ENCODE measurements at regions not wholly inside any gene's neighbourhood (a gene's known extent, or its start where the extent isn't known, plus 50 kb on each side); places are given as distances from the start of the nearest gene placed in this dataset.

DNA sequence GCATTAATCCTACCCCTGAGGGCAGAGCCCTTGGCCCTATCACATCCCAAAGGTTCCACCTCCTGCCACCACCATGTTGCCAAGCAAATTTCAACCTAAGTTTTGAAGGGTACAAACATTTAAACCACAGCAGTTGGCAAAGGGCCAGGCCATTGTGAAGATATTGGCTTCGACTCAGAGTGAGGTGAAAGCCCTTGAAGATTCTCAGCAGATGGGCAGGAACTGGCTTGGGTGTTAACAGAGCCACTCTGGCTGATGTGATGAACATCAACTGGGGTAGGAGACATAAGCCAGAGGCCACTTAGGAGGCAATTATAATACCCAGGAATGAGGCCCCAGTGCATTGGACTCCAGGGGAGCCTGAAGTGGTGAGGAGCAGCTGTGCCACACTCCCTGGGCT is 207.7 kb upstream of the KAZN start:
- TF ChIP-seq, protein P1, sequence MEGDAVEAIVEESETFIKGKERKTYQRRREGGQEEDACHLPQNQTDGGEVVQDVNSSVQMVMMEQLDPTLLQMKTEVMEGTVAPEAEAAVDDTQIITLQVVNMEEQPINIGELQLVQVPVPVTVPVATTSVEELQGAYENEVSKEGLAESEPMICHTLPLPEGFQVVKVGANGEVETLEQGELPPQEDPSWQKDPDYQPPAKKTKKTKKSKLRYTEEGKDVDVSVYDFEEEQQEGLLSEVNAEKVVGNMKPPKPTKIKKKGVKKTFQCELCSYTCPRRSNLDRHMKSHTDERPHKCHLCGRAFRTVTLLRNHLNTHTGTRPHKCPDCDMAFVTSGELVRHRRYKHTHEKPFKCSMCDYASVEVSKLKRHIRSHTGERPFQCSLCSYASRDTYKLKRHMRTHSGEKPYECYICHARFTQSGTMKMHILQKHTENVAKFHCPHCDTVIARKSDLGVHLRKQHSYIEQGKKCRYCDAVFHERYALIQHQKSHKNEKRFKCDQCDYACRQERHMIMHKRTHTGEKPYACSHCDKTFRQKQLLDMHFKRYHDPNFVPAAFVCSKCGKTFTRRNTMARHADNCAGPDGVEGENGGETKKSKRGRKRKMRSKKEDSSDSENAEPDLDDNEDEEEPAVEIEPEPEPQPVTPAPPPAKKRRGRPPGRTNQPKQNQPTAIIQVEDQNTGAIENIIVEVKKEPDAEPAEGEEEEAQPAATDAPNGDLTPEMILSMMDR (IDR thresholded peaks at IDR 0.05): no peak

DNA sequence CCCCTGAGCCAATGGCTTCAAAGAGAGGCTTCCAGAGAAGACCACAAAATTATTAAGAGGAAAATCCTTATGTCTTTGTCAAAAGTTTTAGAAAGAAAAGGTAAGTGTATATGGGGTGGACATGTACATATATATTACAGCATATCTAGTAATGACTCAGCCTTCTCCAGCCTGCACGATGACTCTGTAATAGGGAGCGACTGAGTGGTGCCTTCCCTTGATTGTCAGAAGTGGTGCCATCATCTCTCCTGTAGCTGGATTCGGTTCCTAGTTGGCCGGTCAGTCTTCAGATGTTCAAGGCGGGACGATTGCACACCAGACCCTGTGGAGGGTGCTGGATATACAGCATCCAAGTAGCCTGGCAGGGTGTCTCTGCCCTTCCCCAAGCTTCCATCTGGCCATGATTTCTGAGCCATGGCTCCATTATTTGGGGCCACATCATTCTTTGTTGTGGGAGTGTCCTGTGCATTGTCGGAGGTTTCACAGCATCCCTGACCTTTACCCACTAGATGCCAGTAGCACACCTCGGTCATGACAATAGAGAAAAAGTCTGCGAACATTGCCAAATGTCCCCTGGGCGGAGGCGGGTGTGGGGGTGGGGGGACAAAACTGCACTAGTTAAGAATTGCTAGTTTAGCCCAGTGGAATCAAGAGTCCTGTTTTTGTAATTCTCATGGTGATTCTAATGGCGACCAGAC is 206.2 kb upstream of the KAZN start:
- TF ChIP-seq, protein P1 (IDR thresholded peaks at IDR 0.05): no peak; the same call in 1 of the 2 replicates

DNA sequence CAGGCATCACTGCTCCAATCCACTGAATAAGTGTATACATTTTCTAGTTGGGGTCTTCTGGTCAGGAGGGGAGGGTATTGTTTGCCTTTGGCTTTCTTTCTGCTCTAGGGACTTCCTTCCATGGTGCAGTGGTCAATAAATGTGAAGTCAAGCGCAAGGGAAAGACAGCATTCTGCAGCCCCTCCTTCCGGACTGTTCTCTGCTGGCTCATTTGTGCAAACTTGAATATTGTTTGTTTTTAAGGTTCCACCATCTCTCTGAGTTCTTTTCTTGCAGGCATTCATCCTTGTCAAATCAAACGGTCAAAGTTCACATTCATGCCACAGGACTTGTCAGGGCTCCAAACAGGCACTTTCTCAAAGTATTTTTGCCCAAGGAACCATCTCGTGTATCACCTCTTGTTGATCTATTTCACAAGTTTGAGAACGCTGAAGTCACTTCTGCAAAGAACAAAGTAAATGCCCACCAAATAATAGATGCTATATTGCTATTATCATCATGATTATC is 205.6 kb upstream of the KAZN start:
- TF ChIP-seq, protein P1 (IDR thresholded peaks at IDR 0.05): no peak

DNA sequence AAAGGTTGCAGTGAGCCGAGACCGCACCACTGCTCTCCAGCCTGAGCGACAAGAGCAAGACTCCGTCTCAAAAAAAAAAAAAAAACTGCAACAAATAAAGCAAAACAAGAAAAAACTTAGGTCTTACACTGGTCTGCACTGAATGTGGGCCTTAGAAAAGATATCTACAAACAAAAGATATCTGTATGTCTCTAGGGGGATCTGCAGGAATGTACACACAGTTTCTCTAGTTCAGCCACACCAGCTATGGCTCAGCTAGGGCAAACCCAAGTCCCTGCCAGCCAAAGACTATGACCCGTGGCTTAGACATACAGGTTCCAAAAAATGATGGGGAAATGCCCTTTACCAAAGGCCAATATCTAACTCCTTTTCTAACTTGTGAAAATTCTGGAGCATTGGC is 202.4 kb upstream of the KAZN start:
- TF ChIP-seq, protein P1 (IDR thresholded peaks at IDR 0.05): no peak

DNA sequence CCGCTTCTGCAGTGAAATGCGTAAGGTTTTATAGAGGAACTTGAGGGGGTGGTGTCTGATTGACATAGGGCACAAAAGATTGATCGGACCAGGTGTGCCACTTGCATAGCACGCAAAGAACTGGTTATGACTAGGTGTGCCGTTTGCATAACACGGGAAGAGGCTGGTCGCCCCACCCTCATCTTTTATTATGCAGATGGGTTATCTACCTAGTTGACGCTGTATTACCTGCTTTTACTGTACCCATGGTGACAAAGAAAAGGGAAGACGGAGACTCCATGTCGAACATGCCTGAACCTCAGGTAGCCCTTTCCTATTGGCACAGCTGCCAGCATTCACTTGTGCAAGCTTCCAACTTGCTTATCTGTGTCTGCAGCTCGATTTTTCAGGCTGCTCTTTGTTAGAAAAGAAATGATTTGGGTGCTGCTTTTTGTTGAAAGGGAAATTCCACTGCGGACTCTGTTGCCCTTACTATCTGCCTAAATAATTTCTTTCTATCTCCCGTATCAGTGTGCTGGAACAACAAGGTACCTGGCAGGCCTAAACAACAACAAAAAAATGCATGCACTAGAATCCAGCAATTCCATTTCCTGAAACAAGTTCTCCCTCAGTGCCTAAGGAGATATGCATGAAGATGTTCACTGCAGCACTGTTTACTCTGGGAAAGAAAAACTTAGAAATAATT is 194.4 kb upstream of the KAZN start:
- TF ChIP-seq, protein P1 (IDR thresholded peaks at IDR 0.05): no peak

DNA sequence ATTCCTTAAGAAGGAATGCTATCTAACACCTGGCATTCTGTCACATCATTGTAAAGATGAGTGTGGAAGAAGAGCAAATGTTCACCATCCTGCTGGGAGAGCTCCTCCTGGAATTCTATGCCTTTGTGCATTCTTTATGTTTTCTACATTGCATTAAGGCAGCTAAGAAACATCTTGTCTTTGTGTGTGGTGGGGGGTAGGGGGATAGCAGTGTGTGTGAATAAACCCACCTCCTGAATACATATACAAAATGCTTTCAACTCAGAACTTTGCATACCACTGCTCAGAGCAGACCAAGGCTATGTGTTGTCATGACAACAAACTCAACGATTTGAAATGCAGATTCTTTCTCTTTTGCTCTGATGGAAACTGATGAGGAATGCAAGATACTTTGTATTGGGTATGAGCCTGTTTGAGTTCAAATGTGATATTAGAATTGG is 193.6 kb upstream of the KAZN start:
- TF ChIP-seq, protein P1 (IDR thresholded peaks at IDR 0.05): no peak

DNA sequence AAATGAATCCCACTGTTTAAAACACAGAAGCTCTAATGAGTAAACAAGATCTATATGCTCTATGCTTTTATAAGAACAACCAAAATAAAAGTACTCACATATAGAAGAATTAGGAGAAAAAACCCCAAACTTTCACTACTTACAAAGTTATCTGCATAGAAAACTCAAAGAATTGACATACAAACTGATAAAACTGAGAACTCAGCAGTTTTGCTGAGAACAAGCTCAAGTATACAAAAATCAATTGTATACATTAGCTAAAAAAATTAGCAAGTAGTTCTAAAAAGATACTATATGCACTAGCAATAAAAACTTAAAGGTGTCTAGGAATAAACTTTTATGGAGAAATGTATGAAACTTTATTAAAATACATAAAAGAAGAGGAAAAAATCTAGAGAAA is 186.2 kb upstream of the KAZN start:
- TF ChIP-seq, protein P1 (IDR thresholded peaks at IDR 0.05): no peak

Data from LNCAP (cell line).